CD4-positive, alpha-beta T cell treated with Interferon alpha-2 for 1 hour (primary cell): ENCODE measurements at regions not wholly inside any gene's neighbourhood (a gene's known extent, or its start where the extent isn't known, plus 50 kb on each side); places are given as distances from the start of the nearest gene placed in this dataset.

Experiments used
- DNase-seq, 2 donors: peaks; one replicate each; pipeline ENCODE4 v3.0.0-alpha.2; 2020 to 2022

GRCh38 chrX:10086676-10087075 lies 70.1 kb upstream of the CLCN4 start:
- no peak for DNase-seq

GRCh38 chrX:10087391-10087790 lies 69.4 kb upstream of the CLCN4 start:
- no peak for DNase-seq

GRCh38 chrX:10089378-10089795 lies 67.4 kb upstream of the CLCN4 start:
- no peak for DNase-seq

GRCh38 chrX:10090319-10090718 lies 66.5 kb upstream of the CLCN4 start:
- DNase-seq = no peak

DNA sequence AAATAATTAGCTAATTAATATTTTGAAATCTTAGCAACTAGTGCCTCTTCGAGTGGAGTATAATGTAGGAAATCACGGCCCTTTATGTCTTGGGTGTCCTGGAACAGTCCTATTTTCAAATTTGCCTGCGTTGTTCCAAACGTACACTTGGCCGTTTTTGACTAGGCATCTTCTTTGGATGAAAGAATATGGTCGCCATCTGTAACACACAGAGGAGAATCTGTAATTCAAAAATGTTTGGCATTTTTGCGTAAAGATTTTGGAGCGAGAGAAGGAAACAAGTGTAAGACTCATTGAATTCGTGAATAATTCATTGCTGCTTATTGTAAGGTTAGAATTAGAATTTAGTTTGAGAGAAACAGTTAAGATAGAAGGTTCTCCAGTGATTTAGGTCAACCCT lies 61.5 kb upstream of the CLCN4 start:
- no peak for DNase-seq

DNA sequence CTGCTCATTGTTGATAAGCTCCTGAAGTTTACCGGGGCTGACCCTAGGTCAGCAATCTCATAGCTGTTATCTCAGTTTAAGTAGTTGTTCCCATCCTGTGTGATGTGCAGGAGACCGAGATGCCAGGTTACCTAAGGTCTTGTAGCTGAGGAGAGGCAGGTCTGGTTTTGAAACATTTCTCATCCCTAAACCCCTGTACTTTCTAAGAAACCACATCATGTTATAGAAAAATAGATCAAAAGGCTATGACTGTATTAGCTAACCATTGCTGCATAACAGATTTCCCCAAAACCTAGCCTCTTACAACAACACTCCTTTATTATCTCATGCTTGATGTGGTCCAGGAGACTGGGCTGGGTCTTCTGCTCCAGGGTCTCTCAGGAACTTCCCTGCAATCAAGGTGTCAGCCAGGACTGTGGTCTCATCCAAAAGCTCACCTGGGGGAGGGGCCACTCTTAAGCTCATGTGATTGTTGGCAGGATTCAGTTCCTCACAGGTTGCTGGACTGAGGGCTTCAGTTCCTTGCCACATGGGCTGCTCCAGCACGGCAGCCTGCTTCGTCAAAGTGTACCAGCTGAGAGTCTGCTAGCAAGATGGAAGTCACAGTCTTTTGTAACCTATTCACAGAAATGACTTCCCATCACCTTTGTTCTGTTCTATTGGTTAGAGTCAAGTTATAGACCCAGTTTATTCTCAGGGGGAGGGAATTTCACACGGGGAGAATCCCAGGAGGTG lies 60.9 kb upstream of the CLCN4 start:
- peak in 1 of 2 donors; percentile 28 for DNase-seq

- DNase-seq = peak; percentile 54 to 75
These were observed 58.5 kb upstream of the CLCN4 start for GRCh38 chrX:10098270-10098713.

DNA sequence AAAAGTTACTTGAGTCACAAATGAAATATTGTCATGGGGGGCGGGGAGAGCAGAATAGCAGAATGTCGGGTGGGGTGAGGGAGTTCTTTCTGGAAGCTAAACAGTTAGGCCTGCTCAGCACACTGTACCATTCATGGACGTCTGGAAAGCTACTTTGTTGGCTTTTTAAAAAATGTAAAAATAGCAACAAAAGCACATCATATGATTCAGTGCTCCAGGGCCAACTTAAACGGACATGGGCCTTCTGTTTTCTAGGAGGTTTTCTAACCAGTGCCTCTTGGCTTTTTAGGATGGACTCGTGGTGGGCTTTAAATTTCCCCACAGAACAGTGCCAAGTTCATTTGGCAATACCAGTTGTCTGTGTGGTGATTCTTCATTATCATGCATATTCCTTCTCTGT lies 57.4 kb upstream of the CLCN4 start:
- DNase-seq = no peak

GRCh38 chrX:10101269-10101668 lies 55.5 kb upstream of the CLCN4 start:
- no peak for DNase-seq

DNA sequence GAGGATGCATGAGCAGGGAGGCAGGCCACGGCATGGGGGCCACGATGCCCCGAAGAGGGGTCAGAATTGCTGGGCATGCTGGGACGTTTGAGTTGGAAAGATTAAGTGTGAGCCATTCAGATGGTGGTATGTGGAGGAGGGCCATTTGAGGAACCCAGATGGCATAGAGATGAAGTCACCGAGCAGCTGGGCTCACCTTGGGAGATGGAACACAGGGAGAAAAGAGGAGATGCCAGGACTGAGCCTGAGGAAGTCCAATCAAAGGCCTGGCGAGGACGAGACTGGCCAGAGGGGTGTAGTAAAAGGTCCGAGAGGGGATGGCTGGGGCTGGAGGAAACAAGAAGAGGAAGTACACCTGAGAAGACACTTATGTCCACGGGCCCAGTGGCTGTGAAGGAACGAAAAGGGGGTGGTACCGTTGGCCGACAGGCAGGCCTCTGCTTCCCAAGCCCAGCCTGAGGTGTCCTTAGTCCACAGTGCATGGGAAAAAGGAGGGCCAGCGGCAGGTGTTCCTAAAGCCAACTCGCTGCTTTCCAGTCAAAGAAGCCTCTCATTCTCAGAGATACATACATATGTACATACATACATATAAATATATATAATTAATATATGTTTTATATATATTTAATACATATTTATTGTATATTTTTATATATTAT lies 54.6 kb upstream of the CLCN4 start:
- no peak for DNase-seq

- DNase-seq = no peak
These were observed 53.8 kb upstream of the CLCN4 start for GRCh38 chrX:10103023-10103422.

DNA sequence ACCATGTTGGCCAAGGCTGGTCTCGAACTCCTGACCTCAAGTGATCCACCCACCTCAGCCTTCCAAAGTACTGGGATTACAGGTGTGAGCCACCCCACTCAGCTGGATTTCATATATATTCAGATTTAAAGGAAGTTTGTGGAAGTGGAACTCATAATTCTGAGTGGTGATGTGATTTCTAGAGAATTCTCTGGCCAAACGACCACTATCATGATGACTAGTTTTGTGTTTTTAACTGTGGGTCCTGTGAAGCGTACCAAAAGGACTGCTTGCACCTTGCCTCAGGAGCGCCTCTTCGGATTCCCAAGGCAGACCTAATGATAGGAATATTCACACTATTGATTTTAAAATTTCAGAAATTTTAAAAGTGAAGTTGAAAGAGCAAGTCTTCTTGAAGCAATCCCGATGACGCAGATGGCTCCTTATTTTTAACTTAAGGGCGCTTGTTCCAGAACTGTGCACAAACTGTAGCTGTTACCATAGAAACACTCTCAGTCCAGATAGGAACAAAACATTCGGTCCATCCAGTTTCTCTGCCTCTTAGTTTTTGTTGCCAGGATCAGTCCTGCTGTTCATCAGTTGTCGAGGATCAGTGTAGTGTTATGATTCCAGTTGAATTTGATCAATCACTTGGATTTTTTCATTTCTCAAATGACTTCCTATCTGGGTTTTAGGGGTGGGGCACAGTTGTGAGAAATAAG lies 51.7 kb upstream of the CLCN4 start:
- no peak for DNase-seq

GRCh38 chrX:10106806-10107205 lies 50.0 kb upstream of the CLCN4 start:
- peak; percentile 45 to 63 for DNase-seq
